T-helper 2 cell treated with Interferon-gamma antibody and Interleukin-4, amounts not matched to agents 100 ng/mL and 5 ng/mL, for 36 hours (primary cell): ENCODE measurements at regions not wholly inside any gene's neighbourhood (a gene's known extent, or its start where the extent isn't known, plus 50 kb on each side); places are given as distances from the start of the nearest gene placed in this dataset.

Experiments used
- intact Hi-C: fragments of 100-400 bp; cut with micrococcal nuclease; formaldehyde crosslinking; loops from one replicate; pipeline ENCODE4 v1.15.1; 2023

DNA sequence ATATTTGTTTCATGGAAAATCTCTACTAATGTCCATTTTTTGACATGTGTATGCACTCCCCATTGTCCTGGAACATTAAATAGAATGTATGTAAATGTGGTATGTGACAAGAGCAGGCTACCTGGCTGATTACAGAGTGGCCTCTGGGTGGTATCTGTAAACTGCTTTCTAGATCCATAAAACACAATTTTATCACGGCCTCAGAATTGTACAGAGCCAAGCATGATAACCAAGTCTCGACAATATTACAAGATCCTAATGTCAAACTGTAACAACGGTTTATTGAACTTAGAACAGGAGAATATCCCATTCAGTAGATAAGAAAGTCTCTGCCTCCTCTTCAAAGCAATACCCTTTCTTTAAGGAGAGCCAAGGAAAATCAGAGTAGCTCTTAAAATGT lies 212.4 kb downstream of the PCDH7 start:
- intact Hi-C loops, result no loop called here

- intact Hi-C loops, result no loop called here
These were observed 218.9 kb downstream of the PCDH7 start for GRCh38 chr4:30939069-30939468.

DNA sequence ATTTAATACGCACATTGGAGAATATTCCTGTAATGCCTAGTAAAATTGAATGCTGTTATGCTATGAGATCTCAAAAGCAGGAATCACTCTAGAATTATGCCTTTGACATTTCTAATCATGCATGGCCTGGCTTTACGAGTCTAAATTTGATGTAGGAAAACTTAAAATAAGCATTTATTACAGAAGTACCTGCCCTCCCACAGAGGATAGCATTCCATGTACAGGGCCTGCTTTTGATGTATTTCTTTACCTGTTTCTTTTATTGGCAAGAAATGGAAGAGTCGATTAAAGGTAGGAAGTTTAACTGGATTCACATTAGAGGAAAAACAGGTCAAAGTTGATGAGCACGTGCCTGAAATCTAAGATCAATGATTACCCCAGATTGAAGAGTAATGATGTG lies 219.5 kb downstream of the PCDH7 start:
- intact Hi-C loops, result no loop called here

DNA sequence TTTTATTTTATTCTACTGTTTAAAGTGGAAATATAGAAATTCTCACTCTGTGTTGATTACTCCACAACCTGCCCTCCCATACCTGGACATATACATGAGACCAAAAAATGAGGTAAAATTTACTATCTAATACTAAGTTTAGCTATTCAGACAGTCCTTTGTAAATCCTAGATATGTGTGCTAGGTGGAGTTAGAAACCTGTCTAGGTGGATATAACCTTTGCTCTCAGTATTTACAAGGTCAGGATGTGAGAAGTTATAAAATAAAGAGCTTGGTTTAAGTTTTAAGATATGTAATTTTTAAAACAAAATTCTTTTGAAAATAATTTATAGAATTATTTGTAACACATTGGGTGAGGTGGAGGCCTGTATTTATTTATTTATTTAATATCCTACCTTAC lies 221.5 kb downstream of the PCDH7 start:
- intact Hi-C loops, result no loop called here

DNA sequence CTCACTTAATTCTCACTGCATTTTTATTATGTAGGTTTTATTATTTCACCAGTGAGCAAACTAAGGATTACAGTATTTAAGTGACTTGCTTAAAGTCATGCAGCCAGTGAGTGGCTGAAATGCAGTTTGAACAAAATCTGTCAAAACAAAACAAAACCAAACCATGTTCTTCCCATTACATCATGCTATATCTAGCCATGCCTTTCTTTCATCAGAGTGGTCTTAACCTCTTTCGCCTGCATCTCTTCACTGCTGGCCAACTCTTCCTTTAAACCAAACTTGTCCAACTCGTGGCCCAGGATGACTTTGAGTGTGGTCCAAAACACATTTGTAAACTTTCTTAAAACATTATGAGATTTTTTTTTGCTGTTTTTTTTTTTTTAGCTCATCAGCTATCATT lies 223.2 kb downstream of the PCDH7 start:
- intact Hi-C loops, result no loop called here

DNA sequence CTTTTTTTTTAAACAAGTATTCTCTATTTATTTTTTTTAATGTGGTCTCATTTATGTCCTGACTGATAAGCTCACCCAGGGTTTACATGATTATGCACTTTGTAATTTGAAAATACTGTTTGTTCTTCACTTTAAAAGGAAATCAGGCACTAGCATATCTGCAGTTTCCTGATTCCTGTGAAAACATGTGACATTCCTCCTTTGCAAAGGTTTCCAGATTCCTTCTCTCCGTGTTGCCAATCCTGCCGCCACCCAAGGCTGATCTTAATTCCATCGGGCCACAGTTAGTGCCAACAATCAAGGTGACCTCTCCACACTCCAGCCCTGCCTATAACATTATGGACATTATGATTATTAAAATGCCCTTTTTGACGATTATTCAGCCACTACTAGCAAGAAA lies 225.4 kb downstream of the PCDH7 start:
- intact Hi-C loops, result no loop called here

- intact Hi-C loops, result no loop called here
These were observed 226.1 kb downstream of the PCDH7 start for GRCh38 chr4:30946288-30946687.

GRCh38 chr4:30948653-30949052 lies 228.5 kb downstream of the PCDH7 start:
- intact Hi-C loops, result no loop called here

- intact Hi-C loops, result no loop called here
These were observed 230.6 kb downstream of the PCDH7 start for GRCh38 chr4:30950737-30951136.

DNA sequence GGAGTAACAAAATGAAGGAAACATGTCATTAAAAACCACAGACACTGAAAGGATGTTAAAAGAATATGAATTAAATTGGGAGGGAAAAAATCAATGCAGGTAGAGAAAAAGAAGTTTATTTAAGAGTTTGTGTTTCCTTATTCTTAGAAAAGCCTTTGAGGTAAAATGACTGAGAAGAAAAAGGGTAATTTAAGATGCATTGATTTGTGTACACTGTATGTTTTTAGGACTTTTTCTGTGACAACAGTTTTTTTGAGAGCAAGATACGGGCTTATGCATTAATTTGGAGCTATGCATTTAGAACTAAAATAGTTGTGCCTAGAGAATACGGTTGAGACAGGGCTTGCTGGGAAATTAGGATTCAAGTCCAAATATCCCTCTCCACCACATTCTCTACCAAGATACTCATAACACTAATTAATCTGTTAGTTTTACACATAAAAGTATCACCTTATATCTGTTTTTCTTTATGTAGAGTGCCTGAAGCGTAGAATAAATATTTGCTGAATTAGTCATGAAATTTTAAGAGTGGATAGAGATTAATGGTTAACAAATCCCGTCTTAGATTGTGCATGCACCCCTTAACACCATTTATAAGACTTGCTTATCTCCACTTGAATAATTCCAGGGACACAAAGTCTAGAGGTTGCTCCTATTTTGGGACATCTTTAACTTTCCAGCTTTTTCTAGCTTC lies 232.5 kb downstream of the PCDH7 start:
- intact Hi-C loops, result no loop called here

DNA sequence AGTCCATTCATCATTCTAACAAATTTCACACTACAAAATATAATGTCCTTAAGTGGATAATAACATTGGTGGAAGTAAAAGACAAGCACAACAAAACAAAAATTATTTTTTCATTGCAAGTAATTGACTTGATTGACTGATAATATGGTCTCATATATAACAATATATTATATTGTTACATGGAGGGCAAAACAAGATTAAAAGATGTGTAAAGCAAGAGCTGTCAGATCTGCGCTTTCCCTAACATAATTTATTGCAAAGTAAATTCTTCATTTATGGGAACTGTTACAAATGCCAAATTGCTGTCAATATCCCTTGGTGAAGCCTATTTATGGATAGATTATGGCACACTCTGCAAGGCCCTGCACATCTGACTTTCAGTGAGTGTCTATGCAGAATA lies 233.6 kb downstream of the PCDH7 start:
- intact Hi-C loops, result no loop called here

- intact Hi-C loops, result no loop called here
These were observed 236.7 kb downstream of the PCDH7 start for GRCh38 chr4:30956916-30957315.

DNA sequence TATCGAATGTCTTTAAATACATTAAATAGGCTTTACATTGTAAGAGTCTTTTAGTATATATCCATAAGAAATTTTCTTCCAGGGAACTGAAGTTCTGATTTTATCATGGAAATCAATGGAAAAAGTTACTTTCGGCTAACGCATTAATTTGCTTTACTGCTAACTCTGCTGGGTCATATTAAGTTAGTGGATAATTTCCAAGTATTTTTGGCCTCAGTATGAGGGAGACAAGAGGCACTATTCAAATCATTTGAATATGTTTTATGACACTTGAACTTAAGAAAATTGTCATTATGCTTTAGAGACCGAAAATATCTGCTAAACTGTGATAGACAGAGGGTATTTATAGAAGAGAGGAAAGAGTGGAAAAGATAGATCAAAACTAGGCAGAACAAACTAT lies 237.5 kb downstream of the PCDH7 start:
- intact Hi-C loops, result no loop called here

DNA sequence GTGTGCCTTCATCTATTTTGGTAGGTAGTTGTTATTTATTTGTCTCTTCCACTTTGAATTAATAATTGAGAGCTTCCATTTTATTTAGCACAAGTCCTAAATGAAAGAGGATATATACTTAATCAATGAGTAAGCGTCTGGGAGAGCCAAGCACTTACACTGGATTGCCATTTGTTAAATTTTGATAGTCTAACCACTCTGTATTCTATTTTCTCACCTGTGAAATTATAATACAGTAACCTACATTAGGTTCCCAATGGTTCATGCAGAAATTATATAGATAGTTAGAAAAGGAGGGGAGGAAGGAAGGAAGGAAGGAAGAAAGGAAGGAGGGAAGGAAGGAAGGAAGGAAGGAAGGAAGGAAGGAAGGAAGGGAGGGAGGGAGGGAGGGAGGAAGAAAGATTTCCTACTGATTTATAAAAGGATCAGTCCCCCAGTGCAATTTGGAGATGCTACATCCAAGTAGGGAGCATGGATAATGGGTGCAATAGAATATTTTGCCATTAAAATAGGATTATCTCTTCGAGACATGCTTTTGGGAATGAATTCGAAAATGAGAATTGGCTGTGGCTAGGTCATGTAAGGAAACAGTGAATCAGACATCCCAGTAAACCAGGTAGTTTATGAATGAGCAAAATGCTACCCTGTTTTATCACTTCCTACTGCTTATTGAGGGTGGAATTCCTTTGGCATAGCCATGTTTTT lies 239.8 kb downstream of the PCDH7 start:
- intact Hi-C loops, result no loop called here

DNA sequence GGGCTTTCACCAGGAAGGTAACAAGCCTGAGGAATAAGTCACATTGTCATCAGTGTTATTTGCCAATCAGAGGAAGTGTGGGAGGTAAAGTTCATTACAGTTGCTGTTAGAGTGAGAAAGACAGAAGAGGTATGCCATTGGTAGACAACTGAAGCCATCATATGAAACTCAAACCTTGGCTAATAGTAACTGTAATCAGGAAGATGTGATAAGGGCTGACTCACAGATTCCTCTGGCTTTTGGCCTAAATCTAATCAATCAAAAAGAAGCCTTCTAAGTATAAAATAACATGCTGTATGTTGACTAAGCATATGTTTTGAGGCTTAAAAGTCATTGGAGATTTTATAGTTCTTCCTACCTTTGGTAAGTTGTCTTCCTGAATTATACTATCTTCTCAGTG lies 242.8 kb downstream of the PCDH7 start:
- intact Hi-C loops, result no loop called here

DNA sequence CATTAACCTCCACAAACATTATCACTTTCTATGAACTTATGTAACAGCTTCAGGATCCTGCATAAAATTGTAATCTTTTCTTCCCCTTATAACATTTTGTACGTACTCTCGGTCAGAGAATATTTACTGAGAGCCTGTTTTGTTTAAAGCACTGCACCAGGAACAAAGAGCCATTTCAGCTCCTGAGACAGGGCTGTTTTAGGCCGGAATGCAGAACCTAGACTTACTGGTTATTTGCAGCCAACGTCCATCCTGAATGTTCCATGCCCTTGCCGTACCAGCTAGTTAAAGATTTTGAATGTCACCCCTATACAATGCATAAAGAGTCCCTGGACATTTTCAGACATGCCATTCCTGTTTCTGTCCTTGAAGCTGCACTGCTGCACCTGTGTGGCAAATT lies 248.8 kb downstream of the PCDH7 start:
- intact Hi-C loops, result no loop called here

DNA sequence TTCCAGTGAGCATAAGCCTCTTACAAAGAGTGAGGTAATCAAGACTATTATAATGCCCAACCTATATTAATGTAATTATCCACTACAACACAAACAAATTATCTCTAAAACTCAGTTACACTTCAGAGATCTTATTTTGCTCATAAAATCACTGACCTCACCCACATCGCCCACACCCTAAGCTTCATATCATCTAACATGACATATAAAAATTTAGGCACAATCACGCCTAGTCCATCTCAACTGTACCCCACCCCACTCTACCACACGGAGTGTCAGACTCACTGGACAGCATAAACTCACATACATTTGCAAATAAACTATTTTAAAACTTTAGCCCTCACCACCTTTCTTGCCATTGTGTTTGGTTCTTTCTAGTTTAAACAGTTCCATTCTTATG lies 252.4 kb downstream of the PCDH7 start:
- intact Hi-C loops, result no loop called here

- intact Hi-C loops, result no loop called here
These were observed 253.8 kb downstream of the PCDH7 start for GRCh38 chr4:30973993-30974392.

GRCh38 chr4:30979402-30979801 lies 259.2 kb downstream of the PCDH7 start:
- intact Hi-C loops, result no loop called here

DNA sequence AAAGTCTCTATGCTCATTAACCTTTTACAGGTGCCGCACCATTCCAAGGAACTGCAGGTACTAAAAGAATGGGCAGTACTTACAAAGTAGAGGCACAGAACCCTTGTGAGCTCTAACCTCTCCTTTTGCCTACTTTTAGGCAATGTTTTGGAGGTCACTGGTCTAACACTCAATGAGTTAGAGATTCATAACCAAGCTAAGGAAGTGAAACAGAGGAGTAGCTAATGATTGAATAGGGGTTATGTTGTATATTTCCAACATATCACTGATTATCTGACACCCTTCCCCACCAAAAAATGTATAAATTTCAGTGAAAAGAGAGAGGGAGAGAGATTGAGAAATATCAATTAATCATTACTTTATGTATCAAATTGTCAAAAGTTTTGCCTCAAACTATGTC lies 269.3 kb downstream of the PCDH7 start:
- intact Hi-C loops, result no loop called here

DNA sequence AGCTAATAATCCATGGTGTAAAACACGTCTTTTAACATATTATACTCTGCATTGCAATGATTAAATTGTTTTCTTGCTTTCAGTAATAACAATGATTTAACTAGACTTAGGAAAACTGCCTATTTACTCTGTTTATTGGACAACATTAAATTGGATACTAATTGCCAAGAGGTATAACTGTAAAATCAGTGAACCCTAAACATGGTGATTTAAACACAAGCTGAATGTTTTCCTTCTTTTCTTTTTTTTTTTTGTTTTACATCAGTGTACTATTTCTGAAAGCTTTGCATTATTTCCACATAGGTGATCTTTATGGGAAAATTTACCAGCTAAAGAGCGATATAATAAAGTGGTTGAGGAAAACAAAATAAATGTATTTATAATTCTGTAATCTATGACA lies 276.7 kb downstream of the PCDH7 start:
- intact Hi-C loops, result no loop called here

- intact Hi-C loops, result no loop called here
These were observed 284.9 kb downstream of the PCDH7 start for GRCh38 chr4:31005037-31005436.

- intact Hi-C loops, result no loop called here
These were observed 287.7 kb downstream of the PCDH7 start for GRCh38 chr4:31007858-31008257.
